ENCODE measurements at regions not wholly inside any gene's neighbourhood (a gene's known extent, or its start where the extent isn't known, plus 50 kb on each side); places are given as distances from the start of the nearest gene placed in this dataset.

GRCh38 chr2:236415684-236416444 lies 151.7 kb upstream of the ASB18 start:
- 85% methylated on average over 3 of the region's 7 CpGs for WGBS (ENCODE audit: insufficient coverage)
- H3K4me3 ChIP-seq (ENCODE audit: control extremely low read depth in 1 of 5, extremely low read depth in 1 of 5, insufficient read depth in 1 of 5, low read depth in 2 of 5, low read length in 4 of 5): no peak overlapping the region
- POLR2A ChIA-PET: no interaction called here
- H2AFZ ChIP-seq (ENCODE audit: insufficient read depth, low read depth, low read length, poor library complexity, severe bottlenecking): no peak overlapping the region
- no peak overlapping the region for H3K27ac ChIP-seq (ENCODE audit: low read length in 2 of 2)
- CTCF ChIA-PET: interaction anchor here (1.0 kb wide), 1 partner anchor 72 kb away, joined by 3 read pairs; no protein-coding TSS in a partner anchor
- ATAC-seq (ENCODE audit: low read depth) (no peak), DNase-seq (no peak)
- H3K9me3 ChIP-seq (ENCODE audit: control extremely low read depth in 1 of 3, control insufficient read depth in 2 of 3, insufficient read depth in 1 of 3, low read length in 2 of 3): peaks cover 0 to 2% (median 0%) of the 10 kb centered on the region in 3 donors
- intact Hi-C loops (cut with micrococcal nuclease): no loop called here
- H3K36me3 ChIP-seq (replicated peaks in 1 of 2; ENCODE audit: control extremely low read depth in 1 of 2, control insufficient read depth in 1 of 2, extremely low read depth in 1 of 2, insufficient read depth in 2 of 2, low read length in 1 of 2): no peaks in the 10 kb centered on the region
- no peaks in the 10 kb centered on the region for H3K79me2 ChIP-seq (ENCODE audit: control insufficient read depth, insufficient read depth, low read length)
- no peak overlapping the region for H3K27ac Mint-ChIP-seq
- no peaks in the 10 kb centered on the region for H3K4me1 ChIP-seq (ENCODE audit: control insufficient read depth in 2 of 2, insufficient read depth in 2 of 2, low read length in 2 of 2)
- H3K4me2 ChIP-seq (replicated peaks; ENCODE audit: low read depth, low read length, poor library complexity, severe bottlenecking): no peak overlapping the region
- no peak overlapping the region for H3K4me3 Mint-ChIP-seq
- H3K9ac ChIP-seq (ENCODE audit: low read length): no peak overlapping the region
- H4K20me1 ChIP-seq (ENCODE audit: control insufficient read depth, insufficient read depth, low read length, poor library complexity, severe bottlenecking): no peaks in the 10 kb centered on the region
- H3K27me3 Mint-ChIP-seq: peaks cover 14% of the 10 kb centered on the region
- H3K4me1 Mint-ChIP-seq: no peaks in the 10 kb centered on the region
- no peaks in the 10 kb centered on the region for H3K27me3 ChIP-seq (replicated peaks in 1 of 4; ENCODE audit: control extremely low read depth in 1 of 4, control insufficient read depth in 3 of 4, insufficient read depth in 4 of 4, low read length in 3 of 4)
- TF ChIP-seq CTCF (IDR thresholded peaks at IDR 0.05) (no peak), EZH2 (IDR thresholded peaks at IDR 0.05; ENCODE audit: borderline replicate concordance, insufficient read depth, low read depth, low read length, poor library complexity, severe bottlenecking) (no peak)
- no peaks in the 10 kb centered on the region for H3K9me3 Mint-ChIP-seq (ENCODE audit: insufficient read depth)

- H3K27me3 Mint-ChIP-seq: peaks cover 14% of the 10 kb centered on the region
- no peaks in the 10 kb centered on the region for H3K4me1 ChIP-seq (ENCODE audit: control insufficient read depth in 2 of 2, insufficient read depth in 2 of 2, low read length in 2 of 2)
- 85% methylated on average over 5 of the region's 6 CpGs for WGBS (ENCODE audit: insufficient coverage)
- no peak overlapping the region for H3K9ac ChIP-seq (ENCODE audit: low read length)
- H3K27ac Mint-ChIP-seq: no peak overlapping the region
- intact Hi-C loops (cut with micrococcal nuclease): no loop called here
- peaks cover 0 to 2% (median 0%) of the 10 kb centered on the region in 3 donors for H3K9me3 ChIP-seq (ENCODE audit: control extremely low read depth in 1 of 3, control insufficient read depth in 2 of 3, insufficient read depth in 1 of 3, low read length in 2 of 3)
- H3K4me1 Mint-ChIP-seq: no peaks in the 10 kb centered on the region
- DNase-seq (no peak), ATAC-seq (ENCODE audit: low read depth) (no peak)
- H3K9me3 Mint-ChIP-seq (ENCODE audit: insufficient read depth): no peaks in the 10 kb centered on the region
- ChIA-PET CTCF (no interaction called here), POLR2A (interaction anchor here (0.6 kb wide), 1 partner anchor 27 kb away, joined by 3 read pairs; no protein-coding TSS in a partner anchor)
- H3K4me2 ChIP-seq (replicated peaks; ENCODE audit: low read depth, low read length, poor library complexity, severe bottlenecking): no peak overlapping the region
- no peaks in the 10 kb centered on the region for H3K27me3 ChIP-seq (replicated peaks in 1 of 4; ENCODE audit: control extremely low read depth in 1 of 4, control insufficient read depth in 3 of 4, insufficient read depth in 4 of 4, low read length in 3 of 4)
- no peaks in the 10 kb centered on the region for H3K79me2 ChIP-seq (ENCODE audit: control insufficient read depth, insufficient read depth, low read length)
- H3K4me3 ChIP-seq (ENCODE audit: control extremely low read depth in 1 of 5, extremely low read depth in 1 of 5, insufficient read depth in 1 of 5, low read depth in 2 of 5, low read length in 4 of 5): no peak overlapping the region
- no peaks in the 10 kb centered on the region for H4K20me1 ChIP-seq (ENCODE audit: control insufficient read depth, insufficient read depth, low read length, poor library complexity, severe bottlenecking)
- no peak for TF ChIP-seq EZH2 (IDR thresholded peaks at IDR 0.05; ENCODE audit: borderline replicate concordance, insufficient read depth, low read depth, low read length, poor library complexity, severe bottlenecking)
- TF ChIP-seq CTCF (IDR thresholded peaks at IDR 0.05): no peak
- no peak overlapping the region for H3K4me3 Mint-ChIP-seq
- H3K36me3 ChIP-seq (replicated peaks in 1 of 2; ENCODE audit: control extremely low read depth in 1 of 2, control insufficient read depth in 1 of 2, extremely low read depth in 1 of 2, insufficient read depth in 2 of 2, low read length in 1 of 2): no peaks in the 10 kb centered on the region
- no peak overlapping the region for H3K27ac ChIP-seq (ENCODE audit: low read length in 2 of 2)
- H2AFZ ChIP-seq (ENCODE audit: insufficient read depth, low read depth, low read length, poor library complexity, severe bottlenecking): no peak overlapping the region
These were observed 152.5 kb upstream of the ACKR3 start for GRCh38 chr2:236417150-236417549.

All from B cell (primary cell).